BJ (cell line): ENCODE measurements at regions not wholly inside any gene's neighbourhood (a gene's known extent, or its start where the extent isn't known, plus 50 kb on each side); places are given as distances from the start of the nearest gene placed in this dataset.
"Not testable (repeated sequence)": the region's sequence is repeated elsewhere in the genome, so short reads cannot be mapped to it uniquely, and the experiment has no call there.

ENCODE experiments used
- CTCF ChIA-PET: fragments of 350-600 bp; formaldehyde crosslinking; extraction: SDS; loops from one replicate; lab custom pipeline; 2021; ENCODE audit warnings: antibody characterized with exemption, inconsistent platforms; lab: Yijun Ruan, JAX
- POLR2A ChIA-PET: fragments of 300-600 bp; sonication (Branson Sonifier 250); formaldehyde crosslinking; extraction: SDS; loops from one replicate; lab custom pipeline; 2021; ENCODE audit warnings: antibody characterized with exemption; lab: Charles Lee
- DNase-seq: peaks from one replicate; pipeline ENCODE4 v3.0.0-alpha.2; 2011; ENCODE audit warnings: low read depth
- H3K27me3 ChIP-seq: 2 replicates; pipeline ENCODE4 v1.6.0; 2011; ENCODE audit warnings: low read length; ENCODE audit not compliant: control insufficient read depth, insufficient read depth
- H3K36me3 ChIP-seq: 2 replicates; pipeline ENCODE4 v1.5.1; 2011; ENCODE audit warnings: low read length; ENCODE audit not compliant: control insufficient read depth, insufficient read depth
- H3K4me3 ChIP-seq: 2 replicates; pipeline ENCODE4 v1.5.1; 2011; ENCODE audit warnings: low read depth, mild to moderate bottlenecking, control low read depth, low read length
- TF ChIP-seq, protein P1 (sequence below): IDR thresholded peaks from 2 replicates; pipeline ENCODE4 v1.5.1; 2011; ENCODE audit warnings: low read depth, mild to moderate bottlenecking, control low read depth, inconsistent platforms, low read length, moderate library complexity; ENCODE audit not compliant: insufficient read depth

DNA sequence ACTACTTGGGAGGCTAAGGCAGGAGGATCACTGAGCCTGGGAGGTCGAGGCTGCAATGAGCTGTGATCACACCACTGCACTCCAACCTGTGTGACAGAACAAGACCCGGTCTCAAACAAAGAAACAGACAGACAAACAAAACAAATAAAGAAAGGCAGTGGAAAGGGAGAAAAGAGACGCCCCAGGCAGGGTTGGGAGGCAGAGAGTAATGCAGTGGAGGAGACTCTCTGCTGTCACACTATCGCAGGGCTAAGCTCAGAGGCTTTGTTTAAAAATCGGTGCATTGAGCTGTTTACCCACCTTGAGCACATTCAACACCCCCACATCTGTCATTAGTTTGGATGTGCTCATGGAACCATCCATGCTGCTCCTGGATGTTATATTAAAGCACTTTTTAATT, 84.2 kb upstream of the RMP24 start:
- H3K4me3 ChIP-seq, result no peak overlapping the region
- CTCF ChIA-PET, result no interaction called here
- POLR2A ChIA-PET, result no interaction called here
- TF ChIP-seq, protein P1, sequence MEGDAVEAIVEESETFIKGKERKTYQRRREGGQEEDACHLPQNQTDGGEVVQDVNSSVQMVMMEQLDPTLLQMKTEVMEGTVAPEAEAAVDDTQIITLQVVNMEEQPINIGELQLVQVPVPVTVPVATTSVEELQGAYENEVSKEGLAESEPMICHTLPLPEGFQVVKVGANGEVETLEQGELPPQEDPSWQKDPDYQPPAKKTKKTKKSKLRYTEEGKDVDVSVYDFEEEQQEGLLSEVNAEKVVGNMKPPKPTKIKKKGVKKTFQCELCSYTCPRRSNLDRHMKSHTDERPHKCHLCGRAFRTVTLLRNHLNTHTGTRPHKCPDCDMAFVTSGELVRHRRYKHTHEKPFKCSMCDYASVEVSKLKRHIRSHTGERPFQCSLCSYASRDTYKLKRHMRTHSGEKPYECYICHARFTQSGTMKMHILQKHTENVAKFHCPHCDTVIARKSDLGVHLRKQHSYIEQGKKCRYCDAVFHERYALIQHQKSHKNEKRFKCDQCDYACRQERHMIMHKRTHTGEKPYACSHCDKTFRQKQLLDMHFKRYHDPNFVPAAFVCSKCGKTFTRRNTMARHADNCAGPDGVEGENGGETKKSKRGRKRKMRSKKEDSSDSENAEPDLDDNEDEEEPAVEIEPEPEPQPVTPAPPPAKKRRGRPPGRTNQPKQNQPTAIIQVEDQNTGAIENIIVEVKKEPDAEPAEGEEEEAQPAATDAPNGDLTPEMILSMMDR, result no peak
- H3K27me3 ChIP-seq, result no peaks in the 10 kb centered on the region
- H3K36me3 ChIP-seq, result no peaks in the 10 kb centered on the region
- no peak for DNase-seq

DNA sequence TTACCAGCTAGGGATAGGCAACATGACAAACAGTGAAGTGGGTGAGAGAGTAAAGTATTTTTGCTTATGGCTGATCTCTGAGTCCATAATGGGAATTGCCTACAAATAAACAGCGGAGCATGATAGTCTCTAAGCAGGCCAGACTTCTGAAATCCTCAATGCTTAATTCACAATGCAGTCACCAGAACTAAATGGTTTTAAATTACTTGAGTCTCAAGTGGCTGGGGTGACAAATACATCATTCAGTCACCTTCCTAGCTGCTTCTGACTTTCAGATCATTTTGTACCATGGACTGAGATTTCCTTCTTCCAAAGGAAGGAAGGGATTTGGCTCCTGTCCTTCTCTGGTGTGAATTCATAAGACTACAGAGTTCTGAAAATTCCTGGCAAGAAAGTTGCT, 82.8 kb upstream of the RMP24 start:
- TF ChIP-seq, protein P1, result no peak
- no peak overlapping the region for H3K4me3 ChIP-seq
- ChIA-PET CTCF (no interaction called here), POLR2A (no interaction called here)
- no peaks in the 10 kb centered on the region for H3K27me3 ChIP-seq
- DNase-seq, result no peak
- H3K36me3 ChIP-seq, result no peaks in the 10 kb centered on the region

DNA sequence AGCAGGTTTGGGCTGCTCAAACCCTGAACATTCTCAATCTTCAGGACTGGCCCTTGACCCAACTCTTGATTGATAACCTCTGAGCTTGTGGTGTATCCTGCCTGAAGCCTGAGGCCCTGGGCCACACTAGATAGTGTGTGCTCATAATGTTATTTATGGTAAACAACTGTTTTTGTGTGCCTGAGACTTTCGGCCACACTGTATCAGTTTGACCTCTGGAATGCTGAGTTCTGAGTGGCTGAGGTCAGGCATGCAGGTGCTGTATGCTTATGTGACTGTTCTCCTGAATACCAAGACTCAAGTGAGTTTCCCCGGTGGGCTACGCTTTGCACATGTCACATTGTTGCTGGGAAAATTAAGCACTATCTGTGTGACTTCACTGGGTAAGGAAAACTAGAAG, 82.2 kb upstream of the RMP24 start:
- TF ChIP-seq, protein P1, result no peak
- POLR2A ChIA-PET, result no interaction called here
- Histone ChIP-seq H3K27me3 (no peaks in the 10 kb centered on the region), H3K36me3 (no peaks in the 10 kb centered on the region), H3K4me3 (no peak overlapping the region)
- no peak for DNase-seq
- CTCF ChIA-PET, result no interaction called here

DNA sequence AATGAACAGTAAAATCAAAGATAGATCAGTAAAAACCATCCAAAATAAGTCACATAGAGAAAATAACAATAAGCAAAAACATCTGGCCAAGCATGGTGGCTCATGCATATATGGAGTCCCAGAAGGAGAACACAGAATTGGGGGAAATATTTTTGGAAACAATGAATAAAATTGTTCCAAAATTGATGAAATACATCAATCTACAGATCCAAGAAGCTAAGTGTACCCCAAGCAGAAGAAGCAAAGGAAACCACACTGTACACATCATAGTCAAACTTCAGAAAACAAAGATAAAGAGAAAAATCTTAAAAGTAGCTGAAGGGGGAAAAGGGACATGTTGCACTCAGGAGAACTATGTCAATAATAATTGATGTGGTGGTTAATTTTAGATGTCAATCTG, 80.4 kb upstream of the RMP24 start:
- no peak for DNase-seq
- H3K36me3 ChIP-seq, result no peaks in the 10 kb centered on the region
- H3K27me3 ChIP-seq, result no peaks in the 10 kb centered on the region
- ChIA-PET CTCF (interaction anchor here (1.0 kb wide), 1 partner anchor 10 kb away, joined by 3 read pairs; no protein-coding TSS in a partner anchor), POLR2A (no interaction called here)
- no peak overlapping the region for H3K4me3 ChIP-seq
- TF ChIP-seq, protein P1, result no peak

DNA sequence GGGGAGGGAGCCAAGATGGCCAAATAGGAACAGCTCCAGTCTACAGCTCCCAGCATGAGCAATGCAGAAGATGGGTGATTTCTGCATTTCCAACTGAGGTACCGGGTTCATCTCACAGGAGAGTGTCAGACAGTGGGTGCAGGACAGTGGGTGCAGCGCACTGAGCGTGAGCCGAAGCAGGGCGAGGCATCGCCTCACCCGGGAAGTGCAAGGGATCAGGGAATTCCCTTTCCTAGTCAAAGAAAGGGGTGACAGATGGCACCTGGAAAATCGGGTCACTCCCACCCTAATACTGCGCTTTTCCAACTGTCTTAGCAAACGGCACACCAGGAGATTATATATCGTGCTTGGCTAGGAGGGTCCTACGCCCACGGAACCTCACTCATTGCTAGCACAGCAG, 75.0 kb upstream of the RMP24 start:
- H3K4me3 ChIP-seq, POLR2A ChIA-PET, DNase-seq, H3K27me3 ChIP-seq, H3K36me3 ChIP-seq, CTCF ChIA-PET: not testable (repeated sequence)

DNA sequence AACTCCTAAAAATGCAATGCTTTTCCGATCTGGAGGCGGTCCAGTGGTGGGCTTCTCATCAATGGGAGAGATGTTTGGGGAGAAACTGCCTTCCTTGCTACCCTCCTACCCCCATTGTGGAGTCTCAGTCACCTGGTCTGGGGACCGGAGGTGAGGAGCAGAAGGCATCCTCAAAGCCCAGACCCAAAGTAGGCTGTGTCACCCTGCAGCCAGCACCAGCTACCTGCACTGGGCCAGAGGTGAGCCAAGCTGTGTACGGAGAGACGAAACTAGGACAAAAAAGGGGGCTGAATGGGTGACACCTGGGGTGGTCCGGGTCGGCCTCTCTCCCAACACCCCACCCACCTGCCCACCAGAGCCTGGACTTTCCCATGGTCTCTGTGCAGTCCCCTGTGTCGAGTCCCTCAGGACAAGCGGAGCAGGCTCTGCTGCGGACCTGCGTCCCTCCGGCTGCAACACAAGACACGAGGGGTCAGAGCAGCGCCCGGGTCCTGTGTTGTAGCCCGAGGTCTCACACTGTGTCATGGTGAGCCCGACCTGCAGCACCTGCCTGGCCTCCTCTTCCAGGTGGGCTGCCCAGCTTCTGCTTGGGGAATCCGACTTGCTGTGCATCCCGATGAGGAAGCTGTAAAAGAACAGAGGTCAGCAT, 68.0 kb upstream of the RMP24 start:
- no peak overlapping the region for H3K4me3 ChIP-seq
- POLR2A ChIA-PET, result no interaction called here
- no peaks in the 10 kb centered on the region for H3K27me3 ChIP-seq
- TF ChIP-seq, protein P1, result no peak
- DNase-seq, result no peak
- CTCF ChIA-PET, result no interaction called here
- H3K36me3 ChIP-seq, result no peaks in the 10 kb centered on the region
